HS-5 (cell line): ENCODE measurements at regions not wholly inside any gene's neighbourhood (a gene's known extent, or its start where the extent isn't known, plus 50 kb on each side); places are given as distances from the start of the nearest gene placed in this dataset.

Experiments
- DNase-seq: peaks from one replicate; pipeline ENCODE4 v3.0.0-alpha.2; 2012; ENCODE audit warnings: low read depth

DNA sequence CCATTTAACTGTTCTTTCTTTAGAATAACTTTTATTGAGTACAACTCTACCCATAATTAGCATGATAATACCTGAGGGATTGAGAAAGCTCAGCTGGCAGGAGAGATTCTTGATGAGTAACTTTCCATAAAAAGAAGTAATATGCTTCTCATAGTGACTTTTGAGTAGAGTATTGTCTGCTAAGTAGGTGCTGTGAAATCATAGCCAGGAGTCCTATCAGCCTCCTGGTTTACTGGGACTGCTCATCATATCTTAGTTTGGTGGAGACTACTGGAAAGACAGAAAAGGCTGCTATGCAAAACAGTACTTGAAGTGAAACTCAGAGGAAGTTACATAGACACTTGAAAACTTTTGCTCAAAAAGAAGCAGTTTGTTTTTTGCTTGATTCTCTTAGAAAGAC, 113.3 kb upstream of the ATP2B1 start:
- no peak for DNase-seq

DNA sequence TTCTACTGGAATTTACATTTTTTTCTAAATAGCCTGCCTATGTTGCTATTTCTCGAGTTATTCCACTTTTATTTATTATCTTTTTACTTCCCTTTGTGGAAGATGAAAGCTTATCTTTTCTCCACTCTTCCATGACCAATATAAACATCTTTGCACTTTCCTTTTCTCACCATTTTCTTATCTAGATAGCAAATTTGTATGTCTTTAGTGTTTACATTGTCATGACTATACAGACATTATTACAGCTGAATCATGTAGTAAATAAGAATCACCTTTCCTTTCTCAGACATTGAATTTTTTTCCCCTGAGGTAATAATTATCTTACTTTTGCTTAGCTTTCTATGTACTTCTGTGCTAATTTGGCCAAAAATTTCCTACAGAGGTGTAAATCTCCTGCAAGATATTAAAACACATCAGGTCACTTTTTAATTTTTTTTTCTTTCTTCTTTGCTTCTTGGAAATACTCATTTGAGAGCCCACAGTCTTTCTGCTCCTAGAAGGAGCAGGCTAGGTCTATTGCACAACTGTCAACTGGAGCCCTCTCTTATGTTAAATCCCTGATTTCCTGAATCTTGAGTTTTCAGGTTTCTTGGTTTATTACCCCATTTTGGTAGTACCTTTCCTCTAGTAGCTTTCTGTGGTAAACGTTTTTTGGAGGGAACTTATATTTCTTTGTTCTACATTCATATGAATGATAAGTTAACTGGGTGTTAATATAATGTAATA, 109.0 kb upstream of the ATP2B1 start:
- no peak for DNase-seq

DNA sequence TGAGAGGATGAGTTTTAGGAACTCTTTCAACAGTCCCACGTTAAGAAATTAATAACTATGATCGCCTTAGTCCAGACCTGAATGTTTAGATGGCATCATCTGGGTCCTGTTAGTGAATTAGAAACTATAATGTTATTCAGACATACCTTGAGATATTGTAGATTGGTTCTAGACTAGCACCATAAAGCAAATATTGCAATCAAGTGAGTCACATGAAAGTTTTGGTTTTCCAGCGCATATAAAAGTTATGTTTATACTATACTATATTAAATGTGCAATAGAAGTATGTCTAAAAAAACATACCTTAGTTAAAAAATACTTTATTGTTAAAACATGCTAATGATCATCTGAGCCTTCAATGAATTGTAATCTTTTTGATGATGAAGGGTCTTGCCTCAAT, 106.6 kb upstream of the ATP2B1 start:
- DNase-seq, result no peak

DNA sequence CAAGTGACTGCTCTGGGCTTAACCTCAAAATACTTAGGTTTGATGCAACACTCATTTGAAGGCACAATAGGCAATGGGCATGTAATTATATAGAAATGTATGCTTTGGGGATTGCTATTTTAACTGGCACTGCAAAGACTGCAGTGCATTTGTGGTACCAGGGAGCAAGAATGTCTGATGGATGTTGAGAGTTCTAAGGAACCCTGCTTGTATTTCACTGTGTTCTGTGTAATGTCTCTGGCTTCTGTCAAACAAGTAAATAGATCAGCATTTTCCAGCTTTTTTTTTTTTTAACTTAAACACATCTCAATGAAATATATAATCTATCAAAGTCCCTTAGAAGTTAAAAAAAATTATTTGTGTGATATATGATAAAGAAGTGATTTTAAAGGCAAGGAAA, 94.8 kb upstream of the ATP2B1 start:
- no peak for DNase-seq

DNA sequence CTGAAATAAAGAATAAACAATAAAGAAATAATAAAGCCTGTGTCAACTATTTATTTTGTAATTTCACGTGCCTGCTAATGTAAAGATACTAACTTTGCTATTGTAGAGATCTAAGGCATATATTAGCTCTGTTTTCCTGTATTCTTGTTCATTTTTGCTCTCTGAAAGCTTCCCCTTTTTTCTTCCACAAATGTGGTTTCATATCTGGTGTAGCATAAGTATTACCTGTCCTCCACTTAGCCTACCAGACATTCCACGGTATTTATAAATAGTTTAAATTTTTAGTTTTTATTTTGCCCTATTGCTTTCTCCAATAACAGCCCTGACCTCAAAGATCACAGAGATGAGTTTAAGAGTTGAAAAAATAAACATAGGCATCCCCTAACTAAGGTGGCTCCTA, 92.6 kb upstream of the ATP2B1 start:
- DNase-seq, result no peak

DNA sequence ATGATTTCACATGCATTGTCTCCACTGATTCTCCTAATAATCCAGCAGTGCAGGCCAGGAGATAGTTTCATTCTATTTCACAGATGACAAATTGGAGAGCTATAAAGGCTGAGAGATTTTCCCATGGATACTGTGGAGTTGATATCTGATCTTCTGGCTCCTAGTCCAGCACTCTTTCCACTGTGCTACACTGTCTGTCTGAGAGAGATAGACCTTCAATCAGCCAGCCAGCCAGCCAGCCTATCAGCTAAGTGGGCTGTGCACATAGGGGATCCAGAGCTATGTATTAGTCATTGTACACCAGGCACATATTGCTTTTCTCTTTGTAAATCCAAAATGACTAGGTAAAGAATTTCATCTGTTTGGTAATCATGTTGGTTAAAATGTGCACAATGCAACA, 91.8 kb upstream of the ATP2B1 start:
- DNase-seq, result no peak

DNA sequence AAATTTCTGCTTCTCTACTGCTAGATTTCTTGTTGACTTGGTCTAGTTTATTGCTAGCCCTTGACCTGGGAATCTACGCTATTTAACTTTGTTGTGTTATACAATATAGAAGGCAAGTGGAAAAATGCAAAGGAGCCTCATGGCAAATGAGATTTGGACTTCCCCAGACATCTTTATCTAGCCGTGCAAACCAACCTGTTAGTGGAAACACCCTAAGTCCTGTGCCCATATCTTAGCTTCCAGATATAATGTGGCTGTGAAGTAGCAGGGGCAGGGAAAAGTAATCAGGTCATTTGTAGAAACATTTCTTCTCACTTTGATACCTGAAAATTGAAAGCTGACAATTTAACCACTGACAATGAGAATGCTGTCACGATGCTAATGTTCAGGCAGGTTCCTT, 90.7 kb upstream of the ATP2B1 start:
- DNase-seq, result no peak

DNA sequence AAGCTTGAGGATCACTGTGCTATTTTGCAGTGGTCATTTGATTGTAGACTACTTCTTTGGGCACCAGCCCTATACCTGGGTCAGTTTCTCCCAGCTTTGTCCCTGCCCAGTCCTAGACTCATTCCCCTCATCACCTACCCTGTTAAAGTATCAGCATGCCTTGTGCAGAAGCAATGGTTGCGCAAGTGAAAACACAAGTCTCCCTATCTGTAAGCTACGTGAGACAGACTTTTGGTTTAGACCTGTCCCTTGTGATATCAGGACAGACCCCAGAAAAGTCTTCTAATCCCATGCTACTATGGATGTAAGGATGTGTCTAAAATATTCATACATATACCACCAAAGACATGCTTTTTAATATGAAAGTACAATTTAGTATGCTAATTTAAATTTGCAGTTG, 88.8 kb upstream of the ATP2B1 start:
- no peak for DNase-seq

DNA sequence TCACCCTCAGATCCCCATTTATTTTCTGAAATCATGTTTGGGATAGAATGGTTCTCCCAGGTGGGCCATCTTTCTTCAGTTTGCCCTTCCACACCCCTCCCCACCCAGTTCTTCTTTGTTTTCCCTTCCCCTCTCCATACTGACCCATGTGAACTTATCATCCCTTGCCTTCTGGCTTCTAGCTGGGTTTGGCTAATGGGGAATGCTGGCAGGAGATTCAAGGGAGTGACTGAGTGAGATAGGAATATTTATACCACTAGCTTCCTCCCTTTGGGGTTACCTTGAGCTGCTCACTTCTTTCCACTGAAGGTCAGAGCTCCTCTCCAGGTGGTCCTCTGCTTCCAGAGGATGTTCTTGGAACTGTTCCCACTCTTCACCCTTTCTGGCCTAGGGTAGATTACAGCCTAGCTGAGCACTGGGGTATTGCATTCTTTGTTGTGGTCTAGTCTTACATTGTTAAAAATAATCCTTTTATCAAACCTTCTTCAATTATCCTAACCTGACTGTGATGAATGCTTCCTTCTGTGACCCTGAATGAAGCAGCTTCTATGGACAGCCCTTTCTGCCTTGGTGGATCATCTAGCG, 88.3 kb upstream of the ATP2B1 start:
- no peak for DNase-seq

DNA sequence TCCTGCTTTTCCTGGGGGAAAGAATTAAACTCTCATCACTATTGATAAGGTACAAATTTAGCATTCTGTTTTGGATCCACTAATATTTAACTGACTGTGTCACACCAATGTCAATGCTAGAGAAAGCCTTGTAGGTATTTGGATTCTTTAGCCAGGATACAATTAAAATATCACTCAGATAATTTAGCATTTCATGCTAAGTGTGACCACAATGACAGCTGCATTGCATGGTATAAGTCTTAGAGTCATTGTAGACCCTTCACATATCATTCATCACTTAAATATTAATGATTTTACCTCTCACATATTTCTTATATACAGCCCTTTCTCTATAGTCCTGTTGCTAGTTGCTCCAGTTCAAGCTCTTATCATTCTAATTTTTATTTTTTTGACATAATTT, 85.3 kb upstream of the ATP2B1 start:
- no peak for DNase-seq

DNA sequence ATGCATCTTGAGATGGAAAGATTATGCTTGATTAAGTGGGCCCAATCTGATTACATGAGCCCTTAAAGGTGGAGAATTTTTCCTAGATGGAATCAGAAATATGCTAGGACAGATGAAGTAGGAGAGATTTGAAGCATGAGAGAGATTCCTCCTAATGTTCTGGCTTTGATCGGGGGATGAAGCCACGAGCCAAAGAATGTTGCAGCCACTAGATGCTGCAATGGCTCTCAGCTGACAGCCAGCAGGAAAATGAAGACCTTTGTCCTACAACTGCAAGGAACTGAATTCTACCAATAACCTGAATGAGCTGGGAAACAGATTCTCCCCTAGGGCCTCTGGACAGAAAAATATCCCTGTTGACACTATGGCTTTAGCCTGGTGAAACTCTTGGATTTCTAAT, 82.6 kb upstream of the ATP2B1 start:
- no peak for DNase-seq

DNA sequence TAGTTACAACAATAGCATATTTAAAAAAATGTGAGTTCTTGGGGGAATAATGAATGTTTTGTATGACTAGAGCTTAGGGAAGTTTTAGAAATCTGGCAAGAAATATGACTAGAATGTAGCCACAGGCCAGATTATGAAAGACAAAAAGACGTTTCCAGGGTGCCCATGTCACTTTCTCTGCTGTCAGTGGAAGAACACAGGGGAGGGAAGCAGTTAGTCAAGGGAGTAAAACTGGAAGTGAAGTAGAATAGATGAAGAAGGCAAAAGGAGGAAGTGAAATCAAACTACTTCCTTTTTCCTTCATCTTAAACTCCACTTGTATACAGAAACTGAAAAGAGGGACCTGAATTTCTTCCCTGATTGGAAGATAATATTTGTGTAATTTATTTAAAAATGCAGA, 81.2 kb upstream of the ATP2B1 start:
- no peak for DNase-seq

DNA sequence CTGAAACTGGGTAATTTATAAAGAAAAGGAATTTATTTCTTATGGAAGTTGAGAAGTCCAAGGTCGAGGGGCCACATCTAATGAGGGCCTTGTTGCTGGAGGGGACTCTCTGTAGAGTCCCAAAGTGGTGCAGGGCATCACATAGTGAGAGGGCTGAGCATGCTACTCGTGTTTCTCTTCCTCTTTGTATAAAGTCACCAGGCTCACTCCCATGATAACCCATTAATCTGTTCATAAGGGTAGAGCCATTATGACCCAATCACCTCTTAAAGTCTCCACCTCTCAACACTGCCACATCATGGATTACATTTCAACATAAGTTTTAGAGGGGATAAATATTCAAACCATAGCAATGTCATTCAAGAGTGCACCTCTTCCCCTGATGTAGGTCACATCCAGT, 79.1 kb upstream of the ATP2B1 start:
- DNase-seq, result no peak

DNA sequence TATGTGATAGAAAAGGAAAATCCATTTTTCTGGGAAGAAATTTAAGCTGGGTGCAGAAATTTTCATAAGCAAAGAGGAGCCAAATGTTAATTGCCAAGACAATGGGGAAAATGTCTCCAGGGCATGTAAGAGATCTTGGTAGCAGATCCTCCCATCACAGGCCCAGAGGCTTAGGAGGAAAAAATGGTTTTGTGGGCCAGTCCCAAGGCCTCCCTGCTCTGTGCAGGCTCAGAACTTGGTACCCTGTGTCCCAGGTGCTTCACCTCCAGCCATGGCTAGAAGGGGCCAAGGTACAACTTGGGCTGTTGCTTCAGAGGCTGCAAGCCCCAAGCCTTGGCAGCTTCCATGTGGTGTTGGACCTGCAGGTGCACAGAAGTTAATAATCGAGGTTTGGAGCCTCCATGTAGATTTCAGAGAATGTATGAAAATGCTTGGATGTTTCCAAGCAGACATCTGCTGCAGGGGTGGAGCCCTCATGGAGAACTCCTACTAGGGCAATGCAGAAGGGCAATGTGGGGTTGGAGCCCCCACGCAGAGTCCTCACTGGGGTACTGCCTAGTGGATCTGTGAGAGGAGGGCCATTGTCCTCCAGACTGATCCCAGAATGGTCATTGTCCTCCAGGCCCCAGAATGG, 77.7 kb upstream of the ATP2B1 start:
- DNase-seq, result no peak

DNA sequence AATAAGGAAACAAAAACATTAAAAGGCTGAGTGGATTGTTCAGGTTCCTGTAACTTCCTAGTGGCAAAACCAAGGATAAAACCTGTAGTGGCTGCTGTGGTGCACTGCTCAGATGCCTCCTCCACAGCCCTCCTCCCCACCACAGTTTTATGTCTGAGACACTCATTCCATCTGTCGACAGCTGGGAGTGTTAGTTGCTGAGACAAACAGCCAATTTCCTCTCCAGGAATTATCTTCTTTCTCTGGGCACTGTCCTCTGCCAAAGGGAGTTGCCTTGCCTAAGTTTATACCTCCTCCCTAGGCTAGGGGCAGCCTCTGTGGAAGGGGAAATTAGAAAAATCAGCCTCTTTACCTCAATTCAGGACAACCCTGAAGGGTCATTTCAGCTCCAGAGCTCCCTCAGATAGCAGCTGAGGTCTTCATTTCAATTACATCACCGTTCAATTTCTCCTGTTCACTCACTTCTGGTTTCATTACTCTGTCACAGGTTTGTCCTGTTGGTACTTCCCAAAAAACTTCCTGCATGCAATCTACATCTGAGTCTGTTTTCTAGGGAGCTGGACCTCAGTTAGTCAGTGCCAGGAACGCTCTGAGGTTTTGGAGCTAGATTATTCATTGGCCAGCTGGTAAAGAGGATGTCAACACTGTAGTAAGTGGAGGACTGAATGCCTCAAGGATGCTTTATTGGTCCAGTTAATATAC, 74.9 kb upstream of the ATP2B1 start:
- no peak for DNase-seq

DNA sequence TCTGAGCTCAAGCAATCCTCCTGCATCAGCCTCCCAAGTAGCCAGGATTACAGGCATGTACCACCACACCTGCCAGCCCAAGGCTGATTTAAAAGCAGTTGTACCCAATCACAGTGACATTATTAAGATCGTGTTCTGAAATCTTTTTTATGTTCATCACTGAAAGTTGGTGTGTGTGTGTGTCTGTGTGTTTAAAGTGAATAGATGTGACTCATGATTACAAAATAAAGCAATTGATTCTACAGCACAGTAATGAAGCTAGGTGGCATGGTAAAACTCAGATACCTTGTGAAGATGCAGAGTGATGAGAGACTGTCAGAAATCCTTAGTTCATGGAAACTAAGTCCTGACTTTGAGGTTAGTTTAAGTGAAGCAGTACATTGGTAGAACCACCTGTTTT, 74.2 kb upstream of the ATP2B1 start:
- DNase-seq, result no peak

DNA sequence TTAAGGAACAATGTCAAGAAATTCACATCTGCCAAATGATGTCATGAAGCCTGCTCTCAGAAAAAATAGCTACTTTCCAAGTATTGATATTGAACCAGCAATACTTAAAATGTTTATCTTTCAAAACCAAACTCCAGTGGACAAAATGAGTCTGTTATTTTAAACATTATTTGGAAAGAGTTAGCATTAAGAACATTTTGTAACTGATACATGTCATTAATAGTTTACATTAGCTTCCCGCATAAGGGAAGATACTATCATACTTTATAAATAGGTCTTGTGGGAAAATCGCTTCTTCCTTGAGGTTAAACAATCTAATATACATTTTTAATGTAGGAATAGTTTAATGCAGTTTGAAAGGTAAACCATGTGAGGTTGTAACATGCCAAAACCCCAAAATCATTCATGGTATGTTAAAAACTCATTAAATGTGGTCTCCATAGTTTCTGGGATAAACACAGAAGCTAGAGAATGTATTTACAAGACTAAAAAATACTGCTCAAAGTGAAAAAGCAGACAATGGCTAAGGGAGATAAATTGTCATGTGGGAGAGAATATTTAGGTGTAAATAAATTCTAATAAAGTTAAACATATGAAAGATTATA, 73.4 kb upstream of the ATP2B1 start:
- DNase-seq, result no peak

DNA sequence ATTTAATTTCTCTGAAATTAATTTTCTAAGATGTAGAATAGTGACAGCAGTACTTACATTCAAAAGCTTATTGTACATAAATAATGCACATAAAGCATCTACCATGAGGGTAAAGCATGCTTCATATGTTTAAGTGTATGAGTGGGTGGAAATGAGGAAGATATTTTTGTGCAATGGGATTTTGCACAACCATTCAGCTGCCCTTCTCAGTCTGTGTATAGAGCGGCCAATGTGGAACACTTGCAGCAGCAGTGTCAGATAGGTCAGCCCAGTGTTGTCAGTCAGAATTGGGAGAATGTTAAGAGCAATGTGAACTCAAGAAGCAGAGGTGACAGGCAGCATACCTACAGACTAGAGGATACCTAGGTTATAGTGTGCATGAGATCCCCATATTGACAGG, 72.5 kb upstream of the ATP2B1 start:
- DNase-seq, result no peak

DNA sequence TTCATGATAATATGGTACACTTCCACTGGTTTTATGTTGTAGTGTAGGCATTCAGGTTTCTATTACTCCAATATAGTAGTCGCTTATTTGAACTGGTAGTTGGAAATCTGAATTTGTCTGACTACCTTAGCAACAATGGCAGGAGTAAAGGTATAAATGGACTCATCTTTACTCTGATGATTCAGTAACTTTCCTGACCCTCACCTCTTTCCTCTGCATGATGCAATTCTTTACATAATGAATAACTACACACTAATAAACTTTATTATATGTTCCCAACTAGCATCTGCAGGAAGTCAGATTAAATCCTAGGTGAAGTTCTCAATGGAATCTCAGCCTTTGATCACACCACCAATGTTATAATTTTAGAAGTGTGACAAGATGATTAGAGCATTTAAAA, 70.5 kb upstream of the ATP2B1 start:
- no peak for DNase-seq

DNA sequence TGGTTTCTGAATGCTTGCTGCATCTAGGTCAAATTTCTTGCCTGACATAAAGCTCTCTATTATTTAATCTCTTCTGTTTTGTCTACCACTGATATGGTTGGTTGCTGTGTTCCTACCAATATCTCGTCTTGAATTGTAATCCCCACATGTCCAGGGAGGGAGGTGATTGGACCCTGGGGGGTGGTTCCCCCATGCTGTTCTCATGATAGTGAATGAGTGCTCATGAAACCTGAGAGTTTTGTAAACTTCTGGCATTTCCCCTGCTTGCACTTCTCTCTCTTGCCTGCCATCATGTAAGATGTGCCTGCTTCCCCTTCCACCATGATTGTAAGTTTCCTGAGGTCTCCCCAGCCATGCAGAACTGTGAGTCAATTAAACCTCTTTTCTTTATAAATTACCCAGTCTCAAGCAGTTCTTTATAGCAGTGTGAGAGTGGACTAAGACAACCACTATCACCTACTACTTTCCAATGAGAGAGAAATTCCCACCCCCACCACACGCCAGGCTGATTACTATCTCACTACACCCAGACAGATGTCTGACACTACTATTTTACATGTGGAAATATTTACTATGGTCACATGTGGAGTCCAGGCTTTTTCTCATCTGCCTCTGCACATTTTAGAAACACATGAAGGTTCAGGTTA, 69.2 kb upstream of the ATP2B1 start:
- DNase-seq, result no peak

DNA sequence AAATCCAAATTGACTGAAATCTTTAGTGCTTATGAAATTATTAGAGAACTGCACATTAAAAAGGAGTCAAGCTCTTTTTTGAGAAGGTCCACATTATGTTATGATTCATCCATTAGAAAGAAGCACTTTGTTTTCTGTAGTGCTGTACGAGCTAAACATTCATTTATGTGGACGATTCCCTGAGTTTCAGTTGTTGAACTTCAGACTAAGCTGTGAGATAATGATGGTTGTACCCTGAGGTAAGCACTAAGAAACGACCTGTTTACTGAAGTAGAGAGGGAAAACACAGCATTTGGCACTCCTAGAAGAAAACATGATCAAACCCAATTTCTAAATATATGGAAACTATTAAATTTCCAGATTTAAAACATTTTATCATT, 67.3 kb upstream of the ATP2B1 start:
- DNase-seq, result no peak
